RWPE2 (cell line): ENCODE measurements at regions not wholly inside any gene's neighbourhood (a gene's known extent, or its start where the extent isn't known, plus 50 kb on each side); places are given as distances from the start of the nearest gene placed in this dataset.

Source experiments
- ATAC-seq: fragments of 200-7000 bp; cut with Tn5 transposase; 3 replicates; pipeline ENCODE4 v1.9.1; 2021; ENCODE audit warnings: low read depth
- DNase-seq: peaks from one replicate; pipeline ENCODE4 v3.0.0-alpha.2; 2020; ENCODE audit warnings: low spot score
- H3K27ac ChIP-seq: fragments of 450-650 bp; 2 replicates; pipeline ENCODE4 v1.5.1; 2017; ENCODE audit warnings: mild to moderate bottlenecking; ENCODE audit not compliant: poor library complexity, severe bottlenecking
- H3K27me3 ChIP-seq: fragments of 250-450 bp; sonication (Bioruptor Pico); 2 replicates; pipeline ENCODE4 v1.5.1; 2021; ENCODE audit warnings: mild to moderate bottlenecking, moderate library complexity; ENCODE audit not compliant: insufficient read depth, poor library complexity, severe bottlenecking
- H3K36me3 ChIP-seq: fragments of 250-450 bp; sonication (Bioruptor Pico); 2 replicates; pipeline ENCODE4 v1.5.1; 2020; ENCODE audit warnings: low read depth, mild to moderate bottlenecking, moderate library complexity
- H3K4me1 ChIP-seq: fragments of 250-450 bp; sonication (Bioruptor Pico); 2 replicates; pipeline ENCODE4 v1.5.1; 2021; ENCODE audit warnings: mild to moderate bottlenecking, moderate library complexity; ENCODE audit not compliant: insufficient read depth, poor library complexity, severe bottlenecking
- H3K4me3 ChIP-seq: fragments of 250-450 bp; sonication (Bioruptor Pico); 2 replicates; pipeline ENCODE4 v1.5.1; 2021; ENCODE audit warnings: mild to moderate bottlenecking, moderate library complexity; ENCODE audit not compliant: severe bottlenecking
- H3K9me3 ChIP-seq: fragments of 250-450 bp; sonication (Bioruptor Pico); 2 replicates; pipeline ENCODE4 v1.5.1; 2021; ENCODE audit warnings: mild to moderate bottlenecking, moderate library complexity; ENCODE audit not compliant: severe bottlenecking
- CTCF ChIP-seq: fragments of 450-650 bp; IDR thresholded peaks from one replicate; pipeline ENCODE4 v1.5.1; 2017; ENCODE audit warnings: mild to moderate bottlenecking, moderate library complexity; ENCODE audit not compliant: poor library complexity, severe bottlenecking

DNA sequence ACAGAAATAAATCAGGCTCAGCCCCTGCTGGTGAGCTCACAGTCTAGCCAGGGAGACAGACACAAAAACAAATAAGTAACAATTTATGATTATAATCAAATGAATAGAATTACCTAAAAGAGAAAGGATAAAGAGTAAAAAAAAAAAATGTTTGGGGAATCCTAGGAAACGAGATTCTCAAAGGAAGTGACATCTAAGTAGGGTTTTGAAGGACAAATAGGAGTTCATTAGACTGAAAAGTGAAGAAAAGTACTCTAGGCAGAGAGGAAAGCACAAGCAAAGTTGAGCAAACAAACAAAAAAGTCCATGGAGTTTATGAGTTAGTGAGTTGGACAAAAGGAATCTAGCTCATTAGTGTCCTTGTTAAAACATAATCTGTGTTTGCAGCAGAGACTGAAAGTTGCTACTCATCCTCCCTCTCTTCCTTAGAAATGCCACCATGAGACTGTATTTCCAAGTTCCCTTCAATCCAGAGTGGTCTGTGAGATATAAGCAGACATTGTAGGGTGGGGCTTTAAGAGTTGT, 145.6 kb downstream of the SPATA18 start:
- Histone ChIP-seq H3K4me1 (no peaks in the 10 kb centered on the region), H3K9me3 (no peaks in the 10 kb centered on the region), H3K36me3 (no peaks in the 10 kb centered on the region), H3K4me3 (no peak overlapping the region), H3K27me3 (no peaks in the 10 kb centered on the region), H3K27ac (no peak overlapping the region)
- DNase-seq (no peak), ATAC-seq (no peak)
- no peak for TF ChIP-seq CTCF

DNA sequence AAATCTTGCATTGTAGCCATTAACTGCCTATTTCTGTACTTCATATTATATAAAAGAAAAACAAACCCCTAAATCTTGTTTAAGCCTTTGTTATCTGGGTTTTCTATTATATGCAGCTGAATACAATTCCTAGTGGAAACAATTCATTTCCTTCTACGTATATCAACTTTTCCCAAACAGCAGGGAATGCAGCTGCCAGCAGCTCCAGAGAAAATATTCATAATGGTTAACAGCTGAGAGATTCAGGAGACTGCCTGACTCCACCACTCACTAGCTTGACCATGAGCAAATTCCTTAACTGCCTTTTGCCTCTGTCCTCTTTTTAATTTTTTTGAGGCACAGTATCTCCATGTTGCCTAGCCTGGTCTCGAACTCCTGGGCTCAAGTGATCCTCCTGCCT, 146.2 kb downstream of the SPATA18 start:
- Histone ChIP-seq H3K27ac (no peak overlapping the region), H3K4me3 (no peak overlapping the region), H3K4me1 (no peaks in the 10 kb centered on the region), H3K9me3 (no peaks in the 10 kb centered on the region), H3K27me3 (no peaks in the 10 kb centered on the region), H3K36me3 (no peaks in the 10 kb centered on the region)
- TF ChIP-seq CTCF, result no peak
- no peak for ATAC-seq
- no peak for DNase-seq

DNA sequence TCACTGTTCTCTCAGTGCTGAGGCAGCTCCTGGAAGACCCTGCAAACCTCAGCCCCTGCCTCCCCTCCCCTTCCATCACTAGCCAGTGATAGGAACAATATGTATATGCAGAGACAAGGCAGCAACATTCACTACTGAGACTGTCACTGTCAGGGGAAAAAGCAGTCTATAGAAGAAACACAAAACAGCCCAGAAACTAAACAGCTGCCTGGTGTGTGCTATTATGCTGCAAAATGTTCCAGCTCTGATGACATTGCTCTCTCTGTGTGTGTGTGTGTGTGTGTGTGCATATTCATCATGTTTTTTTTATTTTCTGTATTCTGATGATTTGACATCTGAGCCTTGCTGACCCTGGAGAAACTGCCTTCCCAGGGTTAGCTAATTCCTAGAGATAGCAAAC, 147.2 kb downstream of the SPATA18 start:
- Histone ChIP-seq H3K27me3 (no peaks in the 10 kb centered on the region), H3K4me1 (no peaks in the 10 kb centered on the region), H3K27ac (no peak overlapping the region), H3K36me3 (no peaks in the 10 kb centered on the region), H3K9me3 (no peaks in the 10 kb centered on the region), H3K4me3 (no peak overlapping the region)
- no peak for TF ChIP-seq CTCF
- DNase-seq (no peak), ATAC-seq (no peak)

GRCh38 chr4:52199574-52200338, 148.7 kb downstream of the SPATA18 start:
- Histone ChIP-seq H3K4me3 (no peak overlapping the region), H3K4me1 (no peaks in the 10 kb centered on the region), H3K36me3 (no peaks in the 10 kb centered on the region), H3K27me3 (no peaks in the 10 kb centered on the region), H3K9me3 (no peaks in the 10 kb centered on the region), H3K27ac (peak overlapping the region; percentile 32)
- no peak for DNase-seq
- no peak for TF ChIP-seq CTCF
- peak; percentile 75 for ATAC-seq

GRCh38 chr4:52200339-52200725, 149.2 kb downstream of the SPATA18 start:
- H3K27me3 ChIP-seq, result no peaks in the 10 kb centered on the region
- H3K27ac ChIP-seq, result peak overlapping the region; percentile 32
- DNase-seq (no peak), ATAC-seq (no peak)
- no peak for TF ChIP-seq CTCF
- H3K36me3 ChIP-seq, result no peaks in the 10 kb centered on the region
- no peaks in the 10 kb centered on the region for H3K9me3 ChIP-seq
- H3K4me3 ChIP-seq, result no peak overlapping the region
- no peaks in the 10 kb centered on the region for H3K4me1 ChIP-seq
